Dermis blood vessel endothelial cell (primary cell): ENCODE measurements at regions not wholly inside any gene's neighbourhood (a gene's known extent, or its start where the extent isn't known, plus 50 kb on each side); places are given as distances from the start of the nearest gene placed in this dataset.
"Not testable (repeated sequence)": the region's sequence is repeated elsewhere in the genome, so short reads cannot be mapped to it uniquely, and the experiment has no call there.

Experiments used
- DNase-seq: peaks from one replicate; pipeline ENCODE4 v3.0.0; 2010

DNA sequence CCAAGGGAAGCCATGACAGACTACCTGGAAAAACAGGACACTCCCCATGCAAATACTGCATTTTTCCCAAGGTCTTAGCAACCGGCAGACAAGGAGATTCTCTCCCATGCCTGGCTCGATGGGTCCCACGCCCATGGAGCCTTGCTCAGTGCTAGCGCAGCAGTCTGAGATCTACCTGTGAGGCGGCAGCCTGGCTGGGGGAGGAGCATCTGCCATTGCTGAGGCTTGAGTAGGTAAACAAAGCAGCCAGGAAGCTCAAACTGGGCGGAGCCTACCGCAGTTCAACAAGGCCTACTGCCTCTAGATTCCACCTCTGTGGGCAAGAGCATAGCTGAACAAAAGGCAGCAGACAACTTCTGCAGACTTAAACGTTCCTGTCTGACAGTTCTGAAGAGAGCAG lies 1417.2 kb downstream of the FSTL5 start:
- not testable (repeated sequence) for DNase-seq

DNA sequence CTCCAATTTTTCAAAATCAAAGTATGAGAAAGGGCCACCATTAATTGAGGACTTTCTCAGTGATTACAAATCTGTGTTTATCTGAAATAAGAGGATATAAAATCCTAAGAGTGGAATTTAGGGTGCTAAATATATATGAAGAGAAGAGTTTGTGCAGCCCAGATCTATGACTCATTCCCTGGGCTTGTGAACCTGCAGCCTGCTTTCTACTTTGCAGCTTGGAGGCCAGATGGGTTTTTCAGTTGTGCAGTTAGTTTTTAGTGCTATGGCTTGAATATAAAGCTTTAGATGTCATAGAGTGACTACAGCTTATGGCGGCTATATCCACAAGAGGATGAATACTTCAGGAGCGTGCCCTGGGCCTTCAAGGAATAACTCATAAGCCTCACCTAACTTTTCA lies 1391.1 kb downstream of the FSTL5 start:
- DNase-seq: no peak

- no peak for DNase-seq
Measured at GRCh38 chr4:160795216-160795615, 1368.6 kb downstream of the FSTL5 start.

GRCh38 chr4:160808174-160808573 lies 1355.6 kb downstream of the FSTL5 start:
- no peak for DNase-seq

GRCh38 chr4:160809576-160809975 lies 1354.2 kb downstream of the FSTL5 start:
- no peak for DNase-seq

DNA sequence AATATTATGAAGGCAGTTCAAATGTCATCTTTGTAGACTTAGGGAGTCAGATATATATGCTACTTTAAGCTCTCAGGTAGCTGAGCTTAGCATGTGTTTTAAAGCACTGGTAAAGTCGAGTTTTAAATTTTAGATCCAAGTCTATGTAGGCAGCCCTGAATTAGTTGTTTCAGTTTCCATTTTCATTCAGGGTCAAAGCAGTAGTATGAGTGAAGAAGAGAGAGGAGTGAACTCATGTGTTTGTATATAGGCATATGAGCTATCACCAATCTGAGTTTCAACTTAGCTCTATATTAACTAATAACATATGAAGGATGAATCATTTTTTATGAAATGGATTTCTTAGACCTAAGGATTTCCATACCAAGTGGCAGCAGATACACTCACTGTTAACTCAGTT lies 1353.4 kb downstream of the FSTL5 start:
- no peak for DNase-seq

GRCh38 chr4:160810941-160811340 lies 1352.9 kb downstream of the FSTL5 start:
- DNase-seq: no peak

- DNase-seq: no peak
Measured at GRCh38 chr4:160811956-160812355, 1351.8 kb downstream of the FSTL5 start.

DNA sequence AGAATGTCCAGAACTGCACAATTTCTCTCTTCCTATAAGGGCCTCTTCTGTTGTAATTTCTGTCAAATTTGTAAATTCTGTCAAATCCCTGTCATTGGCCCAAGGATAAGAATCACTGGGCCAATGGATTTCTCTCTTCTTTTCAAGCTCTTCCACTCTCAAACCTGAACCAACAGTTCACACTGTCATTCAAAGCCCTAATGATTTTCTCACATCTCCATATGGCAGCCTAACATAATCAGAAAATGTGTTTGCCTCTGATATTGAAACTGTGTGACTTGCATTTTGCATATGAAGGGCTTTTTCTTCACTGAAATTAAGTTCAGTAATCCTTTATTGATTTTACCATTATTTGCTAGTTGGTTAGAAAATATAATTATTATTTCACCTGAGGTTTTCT lies 1349.1 kb downstream of the FSTL5 start:
- no peak for DNase-seq

DNA sequence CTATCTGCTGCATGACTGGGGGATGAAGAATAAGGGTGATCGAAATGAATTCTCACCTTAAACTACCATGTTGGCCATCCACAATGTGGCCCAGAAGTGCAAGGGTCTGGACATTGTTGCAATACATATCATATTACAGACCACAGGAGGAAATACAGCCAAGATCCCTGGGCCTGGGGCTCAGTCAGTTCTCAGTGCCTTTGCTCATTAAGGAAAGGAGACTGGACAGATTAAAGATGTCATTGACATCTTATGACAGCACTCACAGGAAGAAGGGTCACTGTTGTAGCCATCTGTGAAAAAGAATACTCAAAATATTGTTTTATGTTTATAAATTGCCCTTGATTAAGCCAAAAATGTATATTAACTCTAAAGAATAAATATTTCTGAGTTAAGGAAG lies 1345.2 kb downstream of the FSTL5 start:
- no peak for DNase-seq

- no peak for DNase-seq
Measured at GRCh38 chr4:160819791-160820190, 1344.0 kb downstream of the FSTL5 start.

DNA sequence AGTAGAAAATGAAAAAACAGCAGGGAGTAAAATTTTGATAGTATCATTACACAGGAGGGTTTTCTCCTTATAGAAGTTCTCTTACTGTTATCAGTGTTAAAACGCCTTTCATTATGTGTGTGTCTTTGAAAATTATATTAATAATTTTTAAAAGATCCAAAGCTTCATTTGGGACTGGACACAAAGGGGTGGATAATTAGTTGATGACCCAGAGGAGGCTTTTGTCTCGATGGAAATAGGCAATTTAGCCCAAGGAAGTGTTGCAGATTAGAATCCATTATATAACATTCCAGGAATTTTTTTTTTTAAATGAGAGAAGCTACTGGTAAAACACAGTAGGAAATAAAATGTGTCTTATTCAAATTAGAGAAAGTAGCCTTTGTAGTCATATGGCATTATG lies 1339.3 kb downstream of the FSTL5 start:
- DNase-seq: no peak

DNA sequence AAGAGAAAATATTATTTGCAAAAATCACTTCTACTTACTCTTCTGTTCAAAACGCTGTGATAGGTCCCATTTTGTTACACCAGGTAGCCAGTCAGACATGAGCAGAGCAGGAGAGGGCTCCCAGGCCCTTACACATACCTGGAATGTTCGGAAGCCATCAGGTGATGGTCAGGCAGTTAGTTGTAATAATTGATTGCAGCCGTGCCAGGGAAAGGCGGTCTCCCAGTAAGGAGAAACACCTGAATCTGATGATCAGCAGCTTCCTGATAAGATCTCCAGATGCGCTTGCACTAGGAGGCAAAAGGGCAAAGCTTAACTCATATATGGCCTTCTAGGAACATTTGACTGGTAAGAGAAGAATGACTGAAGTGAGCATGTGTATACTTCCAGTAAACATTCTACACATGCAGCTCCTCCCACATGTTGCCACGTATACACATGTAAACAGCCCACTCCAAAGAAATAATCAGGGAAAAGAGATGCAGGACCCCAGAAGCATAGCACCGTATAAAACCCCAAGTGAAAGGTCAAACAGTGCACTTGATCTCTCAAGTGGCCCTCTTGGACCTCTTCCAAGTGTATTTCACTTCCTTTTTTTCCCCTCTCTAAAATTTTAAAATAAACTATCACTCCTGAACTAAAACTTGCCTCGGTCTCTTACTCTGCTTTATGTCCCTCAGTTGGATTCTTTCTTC lies 1338.0 kb downstream of the FSTL5 start:
- no peak for DNase-seq

DNA sequence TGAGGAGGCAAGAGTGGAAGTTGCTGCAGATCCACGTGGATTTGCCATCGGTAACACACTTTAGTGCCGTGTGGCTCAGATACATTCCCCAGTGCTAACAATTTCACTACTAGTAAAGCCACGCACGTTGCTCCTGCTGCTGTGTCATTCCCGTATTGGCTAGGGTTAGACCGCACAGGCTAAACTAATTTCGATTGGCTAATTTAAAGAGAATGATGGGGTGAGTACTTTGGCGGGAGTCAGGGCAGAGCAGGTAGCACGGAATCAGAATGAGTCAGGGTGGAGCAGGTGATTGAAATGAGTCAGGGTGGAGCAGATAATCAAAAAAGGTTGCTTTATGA lies 1337.5 kb downstream of the FSTL5 start:
- no peak for DNase-seq

DNA sequence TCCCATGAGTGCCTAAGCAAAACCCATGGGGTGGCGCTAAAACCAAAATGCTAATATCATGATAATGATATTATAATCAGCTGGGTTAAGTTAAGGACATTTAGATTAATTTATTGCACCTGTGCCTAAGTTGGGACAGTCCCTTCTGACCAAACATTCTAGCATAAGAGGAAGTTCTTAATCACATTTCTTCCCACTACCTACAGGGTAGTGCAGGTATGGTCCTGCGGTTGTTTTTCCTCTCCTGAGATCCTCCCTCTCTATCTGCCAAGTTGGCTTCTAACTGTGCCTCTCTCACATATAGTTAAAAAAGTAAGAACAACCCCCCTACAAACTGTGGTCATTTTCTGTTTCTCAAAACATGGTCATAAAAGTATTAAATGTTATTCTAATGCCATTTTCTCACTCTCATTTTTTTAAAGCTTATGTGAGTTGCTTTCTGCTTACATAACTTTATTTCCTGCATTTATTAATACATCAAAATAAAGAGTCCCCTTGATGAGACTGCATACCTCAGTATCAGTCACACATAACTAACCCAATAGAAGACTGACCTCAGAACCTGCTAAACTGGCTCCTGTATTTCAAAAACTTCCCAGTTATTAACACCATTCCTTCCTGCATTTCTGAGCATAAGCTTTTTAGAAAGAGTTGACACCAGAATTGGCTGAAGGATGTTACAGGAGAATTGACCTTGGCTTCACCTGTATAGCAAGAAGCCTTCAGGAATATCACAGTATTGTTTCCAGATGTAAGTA lies 1332.5 kb downstream of the FSTL5 start:
- no peak for DNase-seq

- DNase-seq: no peak
Measured at GRCh38 chr4:160835789-160836188, 1328.0 kb downstream of the FSTL5 start.

DNA sequence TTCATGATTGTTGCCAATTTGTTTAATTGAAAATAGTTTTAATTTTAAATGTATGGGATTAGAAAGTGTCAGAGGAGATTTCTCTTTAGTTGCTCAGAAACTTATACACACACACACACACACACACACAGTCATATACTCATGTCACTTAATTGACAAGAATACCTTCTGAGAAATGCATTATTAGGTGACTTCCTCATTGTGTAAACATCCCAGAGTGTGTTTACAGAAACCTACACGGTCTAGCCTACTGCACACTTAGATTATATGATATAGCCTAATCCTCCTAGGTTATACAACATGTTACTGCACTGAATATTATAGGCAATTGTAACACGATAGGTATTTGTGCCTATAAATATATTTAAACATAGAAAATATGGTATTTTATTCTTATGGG lies 1327.4 kb downstream of the FSTL5 start:
- no peak for DNase-seq

GRCh38 chr4:160846121-160846520 lies 1317.7 kb downstream of the FSTL5 start:
- DNase-seq: no peak

- DNase-seq: no peak
Measured at GRCh38 chr4:160847228-160847627, 1316.6 kb downstream of the FSTL5 start.

DNA sequence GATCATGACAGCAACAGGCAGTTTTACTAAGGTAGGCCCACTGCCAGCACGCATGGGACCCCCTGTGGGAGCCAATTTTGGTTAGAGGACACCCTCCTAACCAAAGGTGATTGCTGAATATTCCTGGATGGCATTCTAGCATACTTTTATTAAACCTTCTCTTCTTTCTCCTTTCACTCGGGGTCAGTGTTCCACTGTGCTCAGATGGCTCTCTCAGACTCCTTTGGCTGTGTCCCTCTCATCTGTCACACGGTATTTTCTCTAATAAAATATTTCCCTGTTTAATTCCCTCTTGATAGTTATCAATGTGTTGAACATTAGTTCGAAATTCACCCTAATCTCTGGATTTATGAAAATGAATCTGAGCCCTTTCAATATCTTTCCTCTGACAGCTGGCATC lies 1315.3 kb downstream of the FSTL5 start:
- no peak for DNase-seq

- no peak for DNase-seq
Measured at GRCh38 chr4:160848901-160849760, 1314.7 kb downstream of the FSTL5 start.

- DNase-seq: no peak
Measured at GRCh38 chr4:160864253-160864652, 1299.5 kb downstream of the FSTL5 start.

DNA sequence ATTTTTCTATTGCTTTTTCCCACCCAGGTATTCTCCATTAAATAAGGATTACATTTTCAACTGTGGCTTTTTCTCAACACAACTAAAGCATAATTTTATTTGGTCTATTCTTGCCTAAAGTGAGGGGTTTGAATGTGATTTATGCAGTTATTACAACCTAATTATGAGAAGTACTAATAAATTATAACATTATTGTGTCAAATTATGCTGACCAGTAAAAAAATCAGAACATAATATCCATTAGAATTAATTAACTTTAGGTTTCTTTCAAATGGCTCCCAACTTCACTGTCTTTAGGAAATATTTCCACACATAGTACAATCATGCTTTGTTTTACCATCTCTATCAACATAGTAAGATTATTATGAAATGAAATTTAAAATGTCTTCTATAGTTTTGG lies 1293.9 kb downstream of the FSTL5 start:
- DNase-seq: no peak

- DNase-seq: no peak
Measured at GRCh38 chr4:160872491-160872890, 1291.3 kb downstream of the FSTL5 start.
